RWPE2 (cell line): ENCODE measurements at regions not wholly inside any gene's neighbourhood (a gene's known extent, or its start where the extent isn't known, plus 50 kb on each side); places are given as distances from the start of the nearest gene placed in this dataset.
"Not testable (repeated sequence)": the region's sequence is repeated elsewhere in the genome, so short reads cannot be mapped to it uniquely, and the experiment has no call there.

Experiments
- ATAC-seq: fragments of 200-7000 bp; cut with Tn5 transposase; 3 replicates; pipeline ENCODE4 v1.9.1; 2021; ENCODE audit warnings: low read depth
- DNase-seq: peaks from one replicate; pipeline ENCODE4 v3.0.0-alpha.2; 2020; ENCODE audit warnings: low spot score
- H3K27ac ChIP-seq: fragments of 450-650 bp; 2 replicates; pipeline ENCODE4 v1.5.1; 2017; ENCODE audit warnings: mild to moderate bottlenecking; ENCODE audit not compliant: poor library complexity, severe bottlenecking
- H3K27me3 ChIP-seq: fragments of 250-450 bp; sonication (Bioruptor Pico); 2 replicates; pipeline ENCODE4 v1.5.1; 2021; ENCODE audit warnings: mild to moderate bottlenecking, moderate library complexity; ENCODE audit not compliant: insufficient read depth, poor library complexity, severe bottlenecking
- H3K36me3 ChIP-seq: fragments of 250-450 bp; sonication (Bioruptor Pico); 2 replicates; pipeline ENCODE4 v1.5.1; 2020; ENCODE audit warnings: low read depth, mild to moderate bottlenecking, moderate library complexity
- H3K4me1 ChIP-seq: fragments of 250-450 bp; sonication (Bioruptor Pico); 2 replicates; pipeline ENCODE4 v1.5.1; 2021; ENCODE audit warnings: mild to moderate bottlenecking, moderate library complexity; ENCODE audit not compliant: insufficient read depth, poor library complexity, severe bottlenecking
- H3K4me3 ChIP-seq: fragments of 250-450 bp; sonication (Bioruptor Pico); 2 replicates; pipeline ENCODE4 v1.5.1; 2021; ENCODE audit warnings: mild to moderate bottlenecking, moderate library complexity; ENCODE audit not compliant: severe bottlenecking
- H3K9me3 ChIP-seq: fragments of 250-450 bp; sonication (Bioruptor Pico); 2 replicates; pipeline ENCODE4 v1.5.1; 2021; ENCODE audit warnings: mild to moderate bottlenecking, moderate library complexity; ENCODE audit not compliant: severe bottlenecking
- TF ChIP-seq, protein P1 (sequence below): fragments of 450-650 bp; IDR thresholded peaks from one replicate; pipeline ENCODE4 v1.5.1; 2017; ENCODE audit warnings: mild to moderate bottlenecking, moderate library complexity; ENCODE audit not compliant: poor library complexity, severe bottlenecking

- Histone ChIP-seq H3K27ac (no peak overlapping the region), H3K27me3 (no peaks in the 10 kb centered on the region), H3K4me3 (no peak overlapping the region), H3K36me3 (no peaks in the 10 kb centered on the region), H3K4me1 (no peaks in the 10 kb centered on the region), H3K9me3 (no peaks in the 10 kb centered on the region)
- DNase-seq (no peak), ATAC-seq (no peak)
- TF ChIP-seq, protein P1, sequence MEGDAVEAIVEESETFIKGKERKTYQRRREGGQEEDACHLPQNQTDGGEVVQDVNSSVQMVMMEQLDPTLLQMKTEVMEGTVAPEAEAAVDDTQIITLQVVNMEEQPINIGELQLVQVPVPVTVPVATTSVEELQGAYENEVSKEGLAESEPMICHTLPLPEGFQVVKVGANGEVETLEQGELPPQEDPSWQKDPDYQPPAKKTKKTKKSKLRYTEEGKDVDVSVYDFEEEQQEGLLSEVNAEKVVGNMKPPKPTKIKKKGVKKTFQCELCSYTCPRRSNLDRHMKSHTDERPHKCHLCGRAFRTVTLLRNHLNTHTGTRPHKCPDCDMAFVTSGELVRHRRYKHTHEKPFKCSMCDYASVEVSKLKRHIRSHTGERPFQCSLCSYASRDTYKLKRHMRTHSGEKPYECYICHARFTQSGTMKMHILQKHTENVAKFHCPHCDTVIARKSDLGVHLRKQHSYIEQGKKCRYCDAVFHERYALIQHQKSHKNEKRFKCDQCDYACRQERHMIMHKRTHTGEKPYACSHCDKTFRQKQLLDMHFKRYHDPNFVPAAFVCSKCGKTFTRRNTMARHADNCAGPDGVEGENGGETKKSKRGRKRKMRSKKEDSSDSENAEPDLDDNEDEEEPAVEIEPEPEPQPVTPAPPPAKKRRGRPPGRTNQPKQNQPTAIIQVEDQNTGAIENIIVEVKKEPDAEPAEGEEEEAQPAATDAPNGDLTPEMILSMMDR: no peak
Observed at GRCh38 chr3:22704571-22705354, 498.4 kb upstream of the UBE2E2 start.

GRCh38 chr3:22706922-22707321 is 496.2 kb upstream of the UBE2E2 start:
- H3K4me3 ChIP-seq, H3K4me1 ChIP-seq, ATAC-seq, H3K27me3 ChIP-seq, H3K9me3 ChIP-seq, DNase-seq, H3K36me3 ChIP-seq, H3K27ac ChIP-seq: not testable (repeated sequence)

DNA sequence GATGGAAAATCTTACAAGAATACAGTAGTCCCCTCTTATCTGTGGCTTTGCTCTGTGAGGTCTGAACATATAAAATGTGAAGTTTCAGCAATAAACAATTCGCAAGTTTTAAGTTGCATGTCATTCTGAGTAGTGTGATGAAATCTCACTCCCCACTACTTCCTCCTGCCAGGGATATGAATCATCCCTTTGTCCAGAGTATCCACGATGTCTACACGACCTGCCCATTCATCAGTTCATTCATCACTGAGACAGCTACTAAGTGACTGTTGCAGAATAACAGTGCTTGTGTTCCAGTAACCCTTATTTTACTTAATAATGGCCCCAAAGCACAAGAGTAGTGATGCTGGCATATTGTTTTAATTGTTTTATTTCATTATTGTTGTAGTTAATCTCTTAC is 489.2 kb upstream of the UBE2E2 start:
- Histone ChIP-seq H3K4me1 (peaks cover 8% of the 10 kb centered on the region), H3K4me3 (no peak overlapping the region), H3K27me3 (no peaks in the 10 kb centered on the region), H3K27ac (peak overlapping the region; percentile 16), H3K36me3 (no peaks in the 10 kb centered on the region), H3K9me3 (no peaks in the 10 kb centered on the region)
- TF ChIP-seq, protein P1: no peak
- ATAC-seq (peak; percentile 100), DNase-seq (no peak)

GRCh38 chr3:22714749-22715148 is 488.4 kb upstream of the UBE2E2 start:
- Histone ChIP-seq H3K9me3 (no peaks in the 10 kb centered on the region), H3K27ac (no peak overlapping the region), H3K27me3 (no peaks in the 10 kb centered on the region), H3K4me3 (no peak overlapping the region), H3K4me1 (peaks cover 8% of the 10 kb centered on the region), H3K36me3 (no peaks in the 10 kb centered on the region)
- TF ChIP-seq, protein P1: no peak
- ATAC-seq (no peak), DNase-seq (no peak)

DNA sequence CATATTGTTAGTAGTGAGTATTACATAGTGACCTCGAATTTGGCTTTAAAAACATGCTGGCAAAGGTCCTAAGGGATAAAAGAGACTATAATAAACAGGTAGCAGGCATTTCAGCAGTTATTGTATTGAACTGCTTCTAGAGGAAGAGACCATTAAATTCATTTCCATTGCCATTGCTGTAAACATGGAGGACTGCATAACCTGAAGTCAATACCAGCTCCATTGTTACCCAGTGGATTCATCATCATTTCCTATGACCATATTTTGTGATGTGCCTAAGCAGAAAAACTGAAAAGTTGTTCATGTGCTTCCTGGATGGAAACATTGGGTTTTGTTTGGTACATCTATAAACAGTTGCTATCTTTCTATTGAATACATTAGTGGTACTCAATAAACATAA is 482.5 kb upstream of the UBE2E2 start:
- no peak for ATAC-seq
- TF ChIP-seq, protein P1: no peak
- H3K4me1 ChIP-seq: no peaks in the 10 kb centered on the region
- no peak overlapping the region for H3K27ac ChIP-seq
- H3K9me3 ChIP-seq: no peaks in the 10 kb centered on the region
- no peak for DNase-seq
- no peaks in the 10 kb centered on the region for H3K36me3 ChIP-seq
- no peaks in the 10 kb centered on the region for H3K27me3 ChIP-seq
- H3K4me3 ChIP-seq: no peak overlapping the region
